ENCODE measurements at regions not wholly inside any gene's neighbourhood (a gene's known extent, or its start where the extent isn't known, plus 50 kb on each side); places are given as distances from the start of the nearest gene placed in this dataset.

- H3K79me2 ChIP-seq (ENCODE audit: control insufficient read depth in 1 of 2, insufficient read depth in 2 of 2, low read length in 2 of 2) = no peaks in the 10 kb centered on the region
- WGBS, 2 experiments (ENCODE audit: extremely low coverage in 1 of 2, insufficient coverage in 1 of 2, insufficient read length in 1 of 2, insufficient replicate concordance in 2 of 2, low coverage in 1 of 2, low lambda C conversion rate in 2 of 2, missing lambda C conversion rate in 1 of 2) = 57% methylated on average over 1 of the region's 1 CpG; no CpG with 5 or more reads in 1 of the 2 experiments
- H3K9me3 ChIP-seq (ENCODE audit: insufficient read depth in 2 of 2, low read depth in 1 of 2, low read length in 1 of 2) = 0 out of 4 replicates have a peak, but pooled peaks cover 0 to 3% of the 10 kb centered on the region in 2 experiments
- H3K4ac ChIP-seq (replicated peaks; ENCODE audit: insufficient read length, low read depth, low read length) = no peak overlapping the region
- H3K4me1 ChIP-seq (replicated peaks in 1 of 4; ENCODE audit: control insufficient read depth in 3 of 4, insufficient read depth in 4 of 4, low read length in 3 of 4) = no peaks in the 10 kb centered on the region
- H3K79me1 ChIP-seq (ENCODE audit: low read depth, low read length) = no peaks in the 10 kb centered on the region
- H3K23ac ChIP-seq (ENCODE audit: insufficient read length) = no peak overlapping the region
- H2BK15ac ChIP-seq (ENCODE audit: low read length) = no peak overlapping the region
- ChIA-PET POLR2A (ENCODE audit: partially characterized antibody) (no interaction called here), CTCF (ENCODE audit: partially characterized antibody) (interaction anchor here (1.1 to 2.0 kb wide), 3 partner anchors 22 to 95 kb away, joined by 3 to 5 read pairs (median 3); no protein-coding TSS in a partner anchor)
- TF ChIP-seq RBBP5 (IDR thresholded peaks at IDR 0.05; ENCODE audit: borderline replicate concordance, low read depth, low read length) (no peak), POU5F1 (IDR thresholded peaks at IDR 0.05; ENCODE audit: low read depth, low read length) (no peak), JUN (IDR thresholded peaks at IDR 0.05; ENCODE audit: low read depth, low read length) (no peak), TEAD4 (IDR thresholded peaks at IDR 0.05; ENCODE audit: low read depth, low read length) (no peak)
- H3K14ac ChIP-seq (ENCODE audit: insufficient read length) = no peak overlapping the region
- no peak overlapping the region for H4K91ac ChIP-seq (replicated peaks; ENCODE audit: insufficient read length, low read length)
- no peak overlapping the region for H2AK5ac ChIP-seq (ENCODE audit: low read depth, low read length)
- H2AFZ ChIP-seq (ENCODE audit: low read length) = no peak overlapping the region
- no peak overlapping the region for H3K18ac ChIP-seq (ENCODE audit: extremely low read depth, low read length)
- no peaks in the 10 kb centered on the region for H3K23me2 ChIP-seq (ENCODE audit: low read depth, low read length)
- H3K56ac ChIP-seq (replicated peaks; ENCODE audit: insufficient read length, low read depth, low read length) = no peak overlapping the region
- H2BK5ac ChIP-seq (ENCODE audit: low read depth, low read length) = no peak overlapping the region
- H4K5ac ChIP-seq (ENCODE audit: insufficient read length, low read depth, low read length) = no peak overlapping the region
- H3K27me3 ChIP-seq (replicated peaks in 1 of 4; ENCODE audit: control insufficient read depth in 3 of 4, extremely low read depth in 1 of 4, insufficient read depth in 3 of 4, low read length in 3 of 4) = no peaks in the 10 kb centered on the region
- no peak overlapping the region for H3K4me3 ChIP-seq (ENCODE audit: extremely low read depth in 1 of 4, insufficient read depth in 2 of 4, low read depth in 3 of 4, low read length in 4 of 4)
- H2BK20ac ChIP-seq (ENCODE audit: low read length) = no peak overlapping the region
- no peak overlapping the region for H3K9ac ChIP-seq (replicated peaks in 1 of 4; ENCODE audit: extremely low read depth in 1 of 4, low read depth in 3 of 4, low read length in 3 of 4)
- no peaks in the 10 kb centered on the region for H3K36me3 ChIP-seq (ENCODE audit: control insufficient read depth in 2 of 4, insufficient read depth in 4 of 4, low read length in 3 of 4)
- H2BK120ac ChIP-seq (replicated peaks; ENCODE audit: low read depth, low read length) = no peak overlapping the region
- no peak overlapping the region for H3K27ac ChIP-seq (ENCODE audit: low read depth, low read length)
- DNase-seq (ENCODE audit: low read depth in 1 of 2, low spot score in 2 of 2) (no peak), FAIRE-seq (no peak)
- no peak overlapping the region for H2BK12ac ChIP-seq (ENCODE audit: low read depth, low read length)
- no peak overlapping the region for H3K4me2 ChIP-seq (ENCODE audit: insufficient read depth in 1 of 2, low read depth in 2 of 2, low read length in 2 of 2)
- H4K20me1 ChIP-seq (replicated peaks in 1 of 2; ENCODE audit: control insufficient read depth in 1 of 2, insufficient read depth in 2 of 2, low read length in 2 of 2) = no peaks in the 10 kb centered on the region
- no peak overlapping the region for H4K8ac ChIP-seq (ENCODE audit: extremely low read depth, insufficient read depth, low read length)
Observed at GRCh38 chr7:42650701-42651100, 261.2 kb downstream of the C7orf25 start.

Data from H1 (cell line).